ENCODE measurements at regions not wholly inside any gene's neighbourhood (a gene's known extent, or its start where the extent isn't known, plus 50 kb on each side); places are given as distances from the start of the nearest gene placed in this dataset.

DNA sequence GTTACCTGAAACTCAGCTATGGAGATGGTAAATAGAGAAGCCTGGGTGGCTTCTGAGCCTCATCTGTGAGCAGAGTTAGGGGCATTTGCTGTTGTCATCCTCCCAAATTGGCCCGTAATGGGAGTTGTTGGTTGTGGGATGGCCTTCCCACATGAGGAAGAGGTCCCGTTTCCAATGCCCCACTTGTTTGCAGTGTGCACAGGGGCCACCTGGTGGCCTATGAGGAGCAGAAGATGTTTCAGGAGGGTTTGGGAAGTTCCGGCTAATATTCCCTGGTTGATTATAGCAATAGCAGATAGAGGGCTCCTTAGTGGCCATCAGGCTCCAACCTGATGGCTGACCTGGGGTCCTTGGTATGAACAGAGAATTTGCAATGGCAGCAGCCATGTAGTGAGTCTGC, 1546.5 kb downstream of the OTOL1 start (continued):
- TF ChIP-seq GRHL2 (CRISPR knock-in tag; IDR thresholded peaks at IDR 0.05; ENCODE audit: insufficient replicate concordance, severe bottlenecking) = no peak
- TF ChIP-seq GABPB1 (CRISPR knock-in tag; IDR thresholded peaks at IDR 0.05) = no peak
- TF ChIP-seq, protein P1, sequence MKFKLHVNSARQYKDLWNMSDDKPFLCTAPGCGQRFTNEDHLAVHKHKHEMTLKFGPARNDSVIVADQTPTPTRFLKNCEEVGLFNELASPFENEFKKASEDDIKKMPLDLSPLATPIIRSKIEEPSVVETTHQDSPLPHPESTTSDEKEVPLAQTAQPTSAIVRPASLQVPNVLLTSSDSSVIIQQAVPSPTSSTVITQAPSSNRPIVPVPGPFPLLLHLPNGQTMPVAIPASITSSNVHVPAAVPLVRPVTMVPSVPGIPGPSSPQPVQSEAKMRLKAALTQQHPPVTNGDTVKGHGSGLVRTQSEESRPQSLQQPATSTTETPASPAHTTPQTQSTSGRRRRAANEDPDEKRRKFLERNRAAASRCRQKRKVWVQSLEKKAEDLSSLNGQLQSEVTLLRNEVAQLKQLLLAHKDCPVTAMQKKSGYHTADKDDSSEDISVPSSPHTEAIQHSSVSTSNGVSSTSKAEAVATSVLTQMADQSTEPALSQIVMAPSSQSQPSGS (CRISPR knock-in tag; IDR thresholded peaks at IDR 0.05; ENCODE audit: borderline replicate concordance, low read depth) = no peak
- TF ChIP-seq FOXP1 (CRISPR knock-in tag; IDR thresholded peaks at IDR 0.05; ENCODE audit: borderline replicate concordance) = no peak
- TF ChIP-seq, protein P2, sequence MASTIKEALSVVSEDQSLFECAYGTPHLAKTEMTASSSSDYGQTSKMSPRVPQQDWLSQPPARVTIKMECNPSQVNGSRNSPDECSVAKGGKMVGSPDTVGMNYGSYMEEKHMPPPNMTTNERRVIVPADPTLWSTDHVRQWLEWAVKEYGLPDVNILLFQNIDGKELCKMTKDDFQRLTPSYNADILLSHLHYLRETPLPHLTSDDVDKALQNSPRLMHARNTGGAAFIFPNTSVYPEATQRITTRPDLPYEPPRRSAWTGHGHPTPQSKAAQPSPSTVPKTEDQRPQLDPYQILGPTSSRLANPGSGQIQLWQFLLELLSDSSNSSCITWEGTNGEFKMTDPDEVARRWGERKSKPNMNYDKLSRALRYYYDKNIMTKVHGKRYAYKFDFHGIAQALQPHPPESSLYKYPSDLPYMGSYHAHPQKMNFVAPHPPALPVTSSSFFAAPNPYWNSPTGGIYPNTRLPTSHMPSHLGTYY (CRISPR knock-in tag; IDR thresholded peaks at IDR 0.05) = no peak
- TF ChIP-seq JUN (CRISPR knock-in tag; IDR thresholded peaks at IDR 0.05) = no peak
- no peak for TF ChIP-seq SMAD4 (CRISPR knock-in tag; IDR thresholded peaks at IDR 0.05)
- TF ChIP-seq CREM (CRISPR knock-in tag; IDR thresholded peaks at IDR 0.05) = no peak
- no peak for TF ChIP-seq CREB1 (CRISPR knock-in tag; IDR thresholded peaks at IDR 0.05)
- TF ChIP-seq, protein P3, sequence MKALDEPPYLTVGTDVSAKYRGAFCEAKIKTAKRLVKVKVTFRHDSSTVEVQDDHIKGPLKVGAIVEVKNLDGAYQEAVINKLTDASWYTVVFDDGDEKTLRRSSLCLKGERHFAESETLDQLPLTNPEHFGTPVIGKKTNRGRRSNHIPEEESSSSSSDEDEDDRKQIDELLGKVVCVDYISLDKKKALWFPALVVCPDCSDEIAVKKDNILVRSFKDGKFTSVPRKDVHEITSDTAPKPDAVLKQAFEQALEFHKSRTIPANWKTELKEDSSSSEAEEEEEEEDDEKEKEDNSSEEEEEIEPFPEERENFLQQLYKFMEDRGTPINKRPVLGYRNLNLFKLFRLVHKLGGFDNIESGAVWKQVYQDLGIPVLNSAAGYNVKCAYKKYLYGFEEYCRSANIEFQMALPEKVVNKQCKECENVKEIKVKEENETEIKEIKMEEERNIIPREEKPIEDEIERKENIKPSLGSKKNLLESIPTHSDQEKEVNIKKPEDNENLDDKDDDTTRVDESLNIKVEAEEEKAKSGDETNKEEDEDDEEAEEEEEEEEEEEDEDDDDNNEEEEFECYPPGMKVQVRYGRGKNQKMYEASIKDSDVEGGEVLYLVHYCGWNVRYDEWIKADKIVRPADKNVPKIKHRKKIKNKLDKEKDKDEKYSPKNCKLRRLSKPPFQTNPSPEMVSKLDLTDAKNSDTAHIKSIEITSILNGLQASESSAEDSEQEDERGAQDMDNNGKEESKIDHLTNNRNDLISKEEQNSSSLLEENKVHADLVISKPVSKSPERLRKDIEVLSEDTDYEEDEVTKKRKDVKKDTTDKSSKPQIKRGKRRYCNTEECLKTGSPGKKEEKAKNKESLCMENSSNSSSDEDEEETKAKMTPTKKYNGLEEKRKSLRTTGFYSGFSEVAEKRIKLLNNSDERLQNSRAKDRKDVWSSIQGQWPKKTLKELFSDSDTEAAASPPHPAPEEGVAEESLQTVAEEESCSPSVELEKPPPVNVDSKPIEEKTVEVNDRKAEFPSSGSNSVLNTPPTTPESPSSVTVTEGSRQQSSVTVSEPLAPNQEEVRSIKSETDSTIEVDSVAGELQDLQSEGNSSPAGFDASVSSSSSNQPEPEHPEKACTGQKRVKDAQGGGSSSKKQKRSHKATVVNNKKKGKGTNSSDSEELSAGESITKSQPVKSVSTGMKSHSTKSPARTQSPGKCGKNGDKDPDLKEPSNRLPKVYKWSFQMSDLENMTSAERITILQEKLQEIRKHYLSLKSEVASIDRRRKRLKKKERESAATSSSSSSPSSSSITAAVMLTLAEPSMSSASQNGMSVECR (CRISPR knock-in tag; IDR thresholded peaks at IDR 0.05; ENCODE audit: borderline replicate concordance) = no peak

GRCh38 chr3:163045945-163046344, 1549.3 kb downstream of the OTOL1 start:
- ATAC-seq = no peak
- H3K27ac Mint-ChIP-seq = no peak overlapping the region
- DNase-seq (ENCODE audit: low spot score) = no peak
- H3K9me3 Mint-ChIP-seq = peaks cover 36% of the 10 kb centered on the region
- POLR2A ChIA-PET = no interaction called here
- no peaks in the 10 kb centered on the region for H3K27me3 Mint-ChIP-seq (ENCODE audit: low read depth)
- H3K4me3 Mint-ChIP-seq = no peak overlapping the region
- peaks cover 33% of the 10 kb centered on the region for H3K36me3 Mint-ChIP-seq
- H3K4me1 Mint-ChIP-seq = no peaks in the 10 kb centered on the region
- TF ChIP-seq GTF2I (CRISPR knock-in tag; conservative IDR thresholded peaks at IDR 0.05) = no peak
- CTCF ChIA-PET = no interaction called here

DNA sequence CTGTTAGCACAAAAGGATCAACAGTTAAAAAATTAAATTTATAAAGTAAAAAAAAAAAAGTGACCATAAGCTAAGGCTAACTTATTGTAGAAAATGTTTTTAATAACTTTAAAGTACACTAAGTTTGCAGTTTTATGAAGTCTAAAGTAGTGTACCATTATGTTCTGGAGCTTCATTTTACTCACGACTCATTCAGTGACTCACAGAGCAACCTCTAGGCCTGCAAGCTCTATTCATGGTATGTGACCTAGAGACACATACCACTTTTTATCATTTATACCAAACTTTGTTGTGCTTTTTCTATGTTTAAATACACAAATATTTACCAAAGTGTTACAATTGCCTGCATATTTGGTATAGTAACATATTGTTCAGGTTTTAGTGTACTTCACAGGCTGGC, 1552.3 kb downstream of the OTOL1 start:
- H3K4me3 Mint-ChIP-seq = no peak overlapping the region
- no peak for TF ChIP-seq KAT7 (CRISPR knock-in tag; IDR thresholded peaks at IDR 0.05; ENCODE audit: borderline replicate concordance)
- no peak for TF ChIP-seq NR2C2 (CRISPR knock-in tag; IDR thresholded peaks at IDR 0.05)
- TF ChIP-seq, protein P4, sequence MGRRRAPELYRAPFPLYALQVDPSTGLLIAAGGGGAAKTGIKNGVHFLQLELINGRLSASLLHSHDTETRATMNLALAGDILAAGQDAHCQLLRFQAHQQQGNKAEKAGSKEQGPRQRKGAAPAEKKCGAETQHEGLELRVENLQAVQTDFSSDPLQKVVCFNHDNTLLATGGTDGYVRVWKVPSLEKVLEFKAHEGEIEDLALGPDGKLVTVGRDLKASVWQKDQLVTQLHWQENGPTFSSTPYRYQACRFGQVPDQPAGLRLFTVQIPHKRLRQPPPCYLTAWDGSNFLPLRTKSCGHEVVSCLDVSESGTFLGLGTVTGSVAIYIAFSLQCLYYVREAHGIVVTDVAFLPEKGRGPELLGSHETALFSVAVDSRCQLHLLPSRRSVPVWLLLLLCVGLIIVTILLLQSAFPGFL (CRISPR knock-in tag; IDR thresholded peaks at IDR 0.05; ENCODE audit: borderline replicate concordance) = no peak
- TF ChIP-seq FOXP1 (CRISPR knock-in tag; IDR thresholded peaks at IDR 0.05; ENCODE audit: borderline replicate concordance) = no peak
- TF ChIP-seq AR (CRISPR knock-in tag; IDR thresholded peaks at IDR 0.05) = no peak
- no peak for TF ChIP-seq ZNF416 (CRISPR knock-in tag; IDR thresholded peaks at IDR 0.05)
- no peak for TF ChIP-seq JUN (CRISPR knock-in tag; IDR thresholded peaks at IDR 0.05)
- TF ChIP-seq, protein P2 (CRISPR knock-in tag; IDR thresholded peaks at IDR 0.05) = no peak
- TF ChIP-seq ZNF121 (CRISPR knock-in tag; IDR thresholded peaks at IDR 0.05) = no peak
- TF ChIP-seq ZNF671 (CRISPR knock-in tag; IDR thresholded peaks at IDR 0.05) = no peak
- peaks cover 22% of the 10 kb centered on the region for H3K36me3 Mint-ChIP-seq
- ATAC-seq (no peak), DNase-seq (ENCODE audit: low spot score) (no peak)
- ChIA-PET POLR2A (no interaction called here), CTCF (no interaction called here)
- peaks cover 24% of the 10 kb centered on the region for H3K9me3 Mint-ChIP-seq
- no peak overlapping the region for H3K27ac Mint-ChIP-seq
- no peaks in the 10 kb centered on the region for H3K27me3 Mint-ChIP-seq (ENCODE audit: low read depth)
- H3K4me1 Mint-ChIP-seq = no peaks in the 10 kb centered on the region

All from WTC11 (cell line).